Sigmoid colon (tissue), 6 donors: ENCODE measurements at regions not wholly inside any gene's neighbourhood (a gene's known extent, or its start where the extent isn't known, plus 50 kb on each side); places are given as distances from the start of the nearest gene placed in this dataset.

Experiments used
- DNase-seq: peaks from one replicate; pipeline ENCODE4 v3.0.0-alpha.2; 2019
- H3K27ac ChIP-seq, 4 donors: fragments of 200-600 bp; sonication (generic); one replicate each; pipeline ENCODE4 v1.5.1; 2016 to 2019; ENCODE audit warnings: mild to moderate bottlenecking in 1 of 4
- H3K27me3 ChIP-seq, 3 donors: fragments of 200-600 bp; sonication (generic); one replicate each; pipeline ENCODE4 v1.5.1; 2019; ENCODE audit warnings: mild to moderate bottlenecking in 1 of 3
- H3K36me3 ChIP-seq, 4 donors: fragments of 200-600 bp; sonication (generic); one replicate each; pipeline ENCODE4 v1.5.1; 2016 to 2019
- H3K4me1 ChIP-seq, 4 donors: fragments of 200-600 bp; sonication (generic); one replicate each; pipeline ENCODE4 v1.5.1; 2017 to 2019
- H3K4me3 ChIP-seq, 4 donors: fragments of 200-600 bp; sonication (generic); one replicate each; pipeline ENCODE4 v1.5.1; 2017 to 2019; ENCODE audit warnings: mild to moderate bottlenecking in 2 of 4, moderate library complexity in 1 of 4
- H3K9me3 ChIP-seq, 4 donors: fragments of 200-600 bp in 3 of 4; sonication (generic) in 3 of 4; one replicate each; pipeline versions ENCODE4 v1.5.1 to v1.6.1; 2013 to 2019
- CTCF ChIP-seq, 4 experiments: fragments of 450-650 bp in 3 of 4; fragments of 200-600 bp in 1 of 4; IDR thresholded peaks; one replicate each; pipeline ENCODE4 v1.5.1; 2016 to 2019; ENCODE audit warnings: antibody characterized with exemption in 4 of 4, mild to moderate bottlenecking in 3 of 4, moderate library complexity in 2 of 4
- EP300 ChIP-seq, 4 donors: sonication (generic); formaldehyde crosslinking; IDR thresholded peaks; one replicate each; pipeline ENCODE4 v1.6.1; 2017; ENCODE audit warnings: antibody characterized with exemption in 4 of 4
- POLR2A ChIP-seq, 2 donors: fragments of 450-650 bp; IDR thresholded peaks; one replicate each; pipeline ENCODE4 v1.6.1; 2016; ENCODE audit warnings: antibody characterized with exemption in 2 of 2, mild to moderate bottlenecking in 2 of 2, moderate library complexity in 2 of 2
- POLR2AphosphoS5 ChIP-seq, 4 donors: sonication (generic); formaldehyde crosslinking; IDR thresholded peaks; one replicate each; pipeline ENCODE4 v1.6.1; 2017; ENCODE audit warnings: antibody characterized with exemption in 4 of 4
- WGBS, 2 donors: extraction: QIAGEN DNeasy Blood & Tissue Kit; methylation state at CpG; one replicate each; pipeline ENCODE4 v1.1.7; 2013; 5-methylcytosine and 5-hydroxymethylcytosine counted together
- intact Hi-C: fragments of 100-400 bp; cut with DNase I; formaldehyde crosslinking; loops from one replicate; pipeline ENCODE4 v1.15.1; 2023
- donor health status: healthy with polysubstance abuse.
- donor health status: healthy.

- intact Hi-C loops: no loop called here
- Histone ChIP-seq H3K27ac (no peak overlapping the region), H3K27me3 (no peaks in the 10 kb centered on the region), H3K36me3 (no peaks in the 10 kb centered on the region), H3K4me1 (peaks cover 0 to 23% (median 6%) of the 10 kb centered on the region in 4 donors), H3K4me3 (no peak overlapping the region), H3K9me3 (no peaks in the 10 kb centered on the region)
- WGBS, 2 donors: 90 to 95% methylated on average over 2 of the region's 2 CpGs
- no peak for DNase-seq
- TF ChIP-seq POLR2A (IDR thresholded peaks at IDR 0.05): no peak
- TF ChIP-seq EP300 (IDR thresholded peaks at IDR 0.05): no peak
- no peak for TF ChIP-seq POLR2AphosphoS5 (IDR thresholded peaks at IDR 0.05)
- TF ChIP-seq CTCF (IDR thresholded peaks at IDR 0.05): no peak
Observed at GRCh38 chr3:146970236-146970635, 365.1 kb upstream of the PLSCR5 start.

GRCh38 chr3:146969356-146969755 is 364.2 kb upstream of the PLSCR5 start:
- Histone ChIP-seq H3K27ac (no peak overlapping the region), H3K36me3 (no peaks in the 10 kb centered on the region)

GRCh38 chr3:146968204-146968651 is 363.1 kb upstream of the PLSCR5 start:
- Histone ChIP-seq H3K4me1 (peaks cover 0 to 23% (median 6%) of the 10 kb centered on the region in 4 donors), H3K4me3 (no peak overlapping the region), H3K9me3 (no peaks in the 10 kb centered on the region), H3K27me3 (no peaks in the 10 kb centered on the region), H3K27ac (no peak overlapping the region), H3K36me3 (no peaks in the 10 kb centered on the region)
- 43 to 57% methylated on average over 1 of the region's 1 CpG for WGBS, 2 donors
- no peak for TF ChIP-seq EP300 (IDR thresholded peaks at IDR 0.05)
- no peak for TF ChIP-seq POLR2A (IDR thresholded peaks at IDR 0.05)
- no peak for TF ChIP-seq CTCF (IDR thresholded peaks at IDR 0.05)
- no peak for TF ChIP-seq POLR2AphosphoS5 (IDR thresholded peaks at IDR 0.05)
- no peak for DNase-seq
- intact Hi-C loops: no loop called here

More at GRCh38 chr3:146969356-146969755, 364.2 kb upstream of the PLSCR5 start:
- no peaks in the 10 kb centered on the region for H3K27me3 ChIP-seq
- intact Hi-C loops: no loop called here
- no peak for DNase-seq
- peaks cover 0 to 23% (median 6%) of the 10 kb centered on the region in 4 donors for H3K4me1 ChIP-seq
- no peaks in the 10 kb centered on the region for H3K9me3 ChIP-seq
- TF ChIP-seq CTCF (IDR thresholded peaks at IDR 0.05) (no peak), POLR2AphosphoS5 (IDR thresholded peaks at IDR 0.05) (no peak), POLR2A (IDR thresholded peaks at IDR 0.05) (no peak), EP300 (IDR thresholded peaks at IDR 0.05) (no peak)
- no peak overlapping the region for H3K4me3 ChIP-seq

GRCh38 chr3:146967783-146968182 is 362.6 kb upstream of the PLSCR5 start:
- no peak overlapping the region for H3K27ac ChIP-seq
- intact Hi-C loops: no loop called here
- H3K36me3 ChIP-seq: no peaks in the 10 kb centered on the region
- no peaks in the 10 kb centered on the region for H3K9me3 ChIP-seq
- DNase-seq: no peak
- TF ChIP-seq EP300 (IDR thresholded peaks at IDR 0.05) (no peak), POLR2AphosphoS5 (IDR thresholded peaks at IDR 0.05) (no peak), POLR2A (IDR thresholded peaks at IDR 0.05) (no peak), CTCF (IDR thresholded peaks at IDR 0.05) (no peak)
- no peaks in the 10 kb centered on the region for H3K27me3 ChIP-seq
- H3K4me3 ChIP-seq: no peak overlapping the region
- peaks cover 0 to 23% (median 6%) of the 10 kb centered on the region in 4 donors for H3K4me1 ChIP-seq

- 82 to 90% methylated on average over 3 of the region's 3 CpGs for WGBS, 2 donors
- Histone ChIP-seq H3K4me1 (peaks cover 0 to 23% (median 6%) of the 10 kb centered on the region in 4 donors), H3K27ac (no peak overlapping the region), H3K27me3 (no peaks in the 10 kb centered on the region), H3K36me3 (no peaks in the 10 kb centered on the region), H3K4me3 (no peak overlapping the region), H3K9me3 (no peaks in the 10 kb centered on the region)
- TF ChIP-seq EP300 (IDR thresholded peaks at IDR 0.05): no peak
- no peak for TF ChIP-seq POLR2AphosphoS5 (IDR thresholded peaks at IDR 0.05)
- TF ChIP-seq POLR2A (IDR thresholded peaks at IDR 0.05): no peak
- no peak for TF ChIP-seq CTCF (IDR thresholded peaks at IDR 0.05)
- no peak for DNase-seq
- intact Hi-C loops: no loop called here
Observed at GRCh38 chr3:146966124-146966523, 361.0 kb upstream of the PLSCR5 start.
